ENCODE measurements at regions not wholly inside any gene's neighbourhood (a gene's known extent, or its start where the extent isn't known, plus 50 kb on each side); places are given as distances from the start of the nearest gene placed in this dataset.

GRCh38 chr2:173631127-173631460, 276.4 kb downstream of the CDCA7 start:
- H2AK5ac ChIP-seq (ENCODE audit: low read depth, low read length): no peak overlapping the region
- DNase-seq (ENCODE audit: low read depth in 1 of 2, low spot score in 2 of 2): no peak
- no peak overlapping the region for H2BK15ac ChIP-seq (ENCODE audit: low read length)
- H4K20me1 ChIP-seq (replicated peaks in 1 of 2; ENCODE audit: control insufficient read depth in 1 of 2, insufficient read depth in 2 of 2, low read length in 2 of 2): no peaks in the 10 kb centered on the region
- no peak overlapping the region for H4K91ac ChIP-seq (replicated peaks; ENCODE audit: insufficient read length, low read length)
- no peaks in the 10 kb centered on the region for H3K27me3 ChIP-seq (replicated peaks in 1 of 4; ENCODE audit: control insufficient read depth in 3 of 4, extremely low read depth in 1 of 4, insufficient read depth in 3 of 4, low read length in 3 of 4)
- no peaks in the 10 kb centered on the region for H3K9me3 ChIP-seq (ENCODE audit: insufficient read depth in 2 of 2, low read depth in 1 of 2, low read length in 1 of 2)
- no peak overlapping the region; the same call in 1 of the 2 replicates for H3K18ac ChIP-seq (ENCODE audit: extremely low read depth, low read length)
- FAIRE-seq: no peak
- 74% methylated on average over 4 of the region's 4 CpGs; no CpG with 5 or more reads in 1 of the 2 experiments for WGBS, 2 experiments (ENCODE audit: extremely low coverage in 1 of 2, insufficient coverage in 1 of 2, insufficient read length in 1 of 2, insufficient replicate concordance in 2 of 2, low coverage in 1 of 2, low lambda C conversion rate in 2 of 2, missing lambda C conversion rate in 1 of 2)
- H3K23ac ChIP-seq (ENCODE audit: insufficient read length): no peak overlapping the region
- H3K23me2 ChIP-seq (ENCODE audit: low read depth, low read length): no peaks in the 10 kb centered on the region
- H3K4me2 ChIP-seq (ENCODE audit: insufficient read depth in 1 of 2, low read depth in 2 of 2, low read length in 2 of 2): no peak overlapping the region
- H3K56ac ChIP-seq (replicated peaks; ENCODE audit: insufficient read length, low read depth, low read length): no peak overlapping the region
- no peak overlapping the region for H3K4me3 ChIP-seq (ENCODE audit: extremely low read depth in 1 of 4, insufficient read depth in 2 of 4, low read depth in 3 of 4, low read length in 4 of 4)
- H3K79me1 ChIP-seq (ENCODE audit: low read depth, low read length): no peaks in the 10 kb centered on the region
- H4K8ac ChIP-seq (ENCODE audit: extremely low read depth, insufficient read depth, low read length): no peak overlapping the region
- H2BK20ac ChIP-seq (ENCODE audit: low read length): no peak overlapping the region
- H2BK120ac ChIP-seq (replicated peaks; ENCODE audit: low read depth, low read length): no peak overlapping the region
- H3K79me2 ChIP-seq (ENCODE audit: control insufficient read depth in 1 of 2, insufficient read depth in 2 of 2, low read length in 2 of 2): no peaks in the 10 kb centered on the region
- no peak overlapping the region for H4K5ac ChIP-seq (ENCODE audit: insufficient read length, low read depth, low read length)
- no peak overlapping the region; the same call in 1 of the 2 replicates for H2AFZ ChIP-seq (ENCODE audit: low read length)
- H3K4me1 ChIP-seq (replicated peaks in 1 of 4; ENCODE audit: control insufficient read depth in 3 of 4, insufficient read depth in 4 of 4, low read length in 3 of 4): no peaks in the 10 kb centered on the region; a peak in 2 of 7 replicates
- no peaks in the 10 kb centered on the region for H3K36me3 ChIP-seq (ENCODE audit: control insufficient read depth in 2 of 4, insufficient read depth in 4 of 4, low read length in 3 of 4)
- no peak overlapping the region for H3K14ac ChIP-seq (ENCODE audit: insufficient read length)
- POLR2A ChIA-PET (ENCODE audit: partially characterized antibody): no interaction called here
- CTCF ChIA-PET (ENCODE audit: partially characterized antibody): interaction anchor here (0.6 to 0.8 kb wide), 3 partner anchors 219 to 629 kb away, joined by 3 read pairs; no protein-coding TSS in a partner anchor
- H3K27ac ChIP-seq (ENCODE audit: low read depth, low read length): no peak overlapping the region
- no peak overlapping the region for H3K9ac ChIP-seq (replicated peaks in 1 of 4; ENCODE audit: extremely low read depth in 1 of 4, low read depth in 3 of 4, low read length in 3 of 4)
- H2BK12ac ChIP-seq (ENCODE audit: low read depth, low read length): no peak overlapping the region
- no peak overlapping the region for H2BK5ac ChIP-seq (ENCODE audit: low read depth, low read length)
- H3K4ac ChIP-seq (replicated peaks; ENCODE audit: insufficient read length, low read depth, low read length): no peak overlapping the region
- TF ChIP-seq MAX (IDR thresholded peaks at IDR 0.05): no peak
- TF ChIP-seq MAFK (IDR thresholded peaks at IDR 0.05; ENCODE audit: low read depth, low read length): no peak
- TF ChIP-seq SIX5 (IDR thresholded peaks at IDR 0.05; ENCODE audit: low read depth, low read length): no peak
- no peak for TF ChIP-seq BACH1 (IDR thresholded peaks at IDR 0.05; ENCODE audit: low read length)
